ENCODE measurements at regions not wholly inside any gene's neighbourhood (a gene's known extent, or its start where the extent isn't known, plus 50 kb on each side); places are given as distances from the start of the nearest gene placed in this dataset.

- intact Hi-C loops (cut with micrococcal nuclease): no loop called here
- H3K4me3 ChIP-seq (replicated peaks in 1 of 2; ENCODE audit: low read depth in 1 of 2, low read length in 2 of 2): no peak overlapping the region
- H2AFZ ChIP-seq (ENCODE audit: low read depth, low read length, poor library complexity, severe bottlenecking): no peak overlapping the region
- RAD21 ChIA-PET (ENCODE audit: low non-redundant PET in 1 of 2, low total read pairs in 2 of 2, uncharacterized antibody in 2 of 2, unreplicated experiment in 2 of 2): no interaction called here
- no peak overlapping the region for H3K4me2 ChIP-seq (ENCODE audit: low read length)
- TF ChIP-seq YY1 (IDR thresholded peaks at IDR 0.05; ENCODE audit: extremely low read depth, insufficient replicate concordance, low read depth, low read length): no peak
- ATAC-seq (no peak), DNase-seq (ENCODE audit: low read depth, low spot score) (no peak)
- H3K9me3 ChIP-seq (ENCODE audit: control insufficient read depth in 1 of 2, insufficient read depth in 1 of 2, low read depth in 1 of 2, low read length in 2 of 2): no peaks in the 10 kb centered on the region
- H3K9me2 ChIP-seq (ENCODE audit: insufficient read depth): no peaks in the 10 kb centered on the region
- POLR2A ChIA-PET: no interaction called here
- BruUV-seq (replicated peaks): no TSS peak
- H4K20me1 ChIP-seq (ENCODE audit: insufficient read depth): no peaks in the 10 kb centered on the region
- peaks cover 8% of the 10 kb centered on the region; the same call in 1 of the 2 replicates for H3K27me3 ChIP-seq (ENCODE audit: insufficient read depth, low read length)
- CTCF ChIA-PET: no interaction called here
- no peak overlapping the region for H3K27ac ChIP-seq (ENCODE audit: low read depth, low read length)
- no peaks in the 10 kb centered on the region for H3K79me2 ChIP-seq (ENCODE audit: insufficient read depth, low read length)
- no peak overlapping the region for H3K9ac ChIP-seq (ENCODE audit: low read length)
- H3K4me1 ChIP-seq (ENCODE audit: control insufficient read depth in 1 of 2, insufficient read depth in 2 of 2, low read length in 2 of 2): no peaks in the 10 kb centered on the region
- no peaks in the 10 kb centered on the region for H3K36me3 ChIP-seq (ENCODE audit: control insufficient read depth in 1 of 2, insufficient read depth in 2 of 2, low read length in 2 of 2)
These were observed 68.6 kb upstream of the FBXL4 start for GRCh38 chr6:99016355-99016754.

DNA sequence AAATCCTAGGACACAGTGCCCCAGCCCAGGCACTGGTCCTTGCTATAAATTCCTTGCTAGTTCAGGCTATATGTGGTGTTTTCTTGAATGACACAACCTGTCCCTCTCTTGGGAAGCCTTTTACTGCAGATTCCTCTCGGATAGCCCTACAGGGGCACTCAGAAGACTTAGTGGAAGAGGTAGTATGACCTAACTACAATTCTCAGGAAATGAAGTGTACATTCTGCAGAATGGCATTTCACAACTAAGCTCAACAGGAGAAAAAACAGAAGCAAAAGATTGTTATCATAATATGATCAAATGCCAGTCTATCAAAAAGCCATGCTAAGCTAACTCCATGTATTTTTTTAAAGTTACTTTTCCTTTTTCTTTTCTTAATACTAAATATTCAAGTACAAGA lies 66.3 kb upstream of the FBXL4 start:
- Histone ChIP-seq H3K9me3 (ENCODE audit: control insufficient read depth in 1 of 2, insufficient read depth in 1 of 2, low read depth in 1 of 2, low read length in 2 of 2) (no peaks in the 10 kb centered on the region), H3K4me1 (ENCODE audit: control insufficient read depth in 1 of 2, insufficient read depth in 2 of 2, low read length in 2 of 2) (no peaks in the 10 kb centered on the region), H3K27ac (ENCODE audit: low read depth, low read length) (no peak overlapping the region), H3K36me3 (ENCODE audit: control insufficient read depth in 1 of 2, insufficient read depth in 2 of 2, low read length in 2 of 2) (no peaks in the 10 kb centered on the region), H2AFZ (ENCODE audit: low read depth, low read length, poor library complexity, severe bottlenecking) (no peak overlapping the region), H4K20me1 (ENCODE audit: insufficient read depth) (no peaks in the 10 kb centered on the region), H3K4me2 (ENCODE audit: low read length) (no peak overlapping the region), H3K9me2 (ENCODE audit: insufficient read depth) (no peaks in the 10 kb centered on the region), H3K4me3 (replicated peaks in 1 of 2; ENCODE audit: low read depth in 1 of 2, low read length in 2 of 2) (no peak overlapping the region), H3K79me2 (ENCODE audit: insufficient read depth, low read length) (no peaks in the 10 kb centered on the region), H3K27me3 (ENCODE audit: insufficient read depth, low read length) (peaks cover 20% of the 10 kb centered on the region; the same call in 1 of the 2 replicates), H3K9ac (ENCODE audit: low read length) (no peak overlapping the region)
- RAD21 ChIA-PET (ENCODE audit: low non-redundant PET in 1 of 2, low total read pairs in 2 of 2, uncharacterized antibody in 2 of 2, unreplicated experiment in 2 of 2): no interaction called here
- intact Hi-C loops (cut with micrococcal nuclease): no loop called here
- DNase-seq (ENCODE audit: low read depth, low spot score) (no peak), ATAC-seq (no peak)
- CTCF ChIA-PET: no interaction called here
- POLR2A ChIA-PET: no interaction called here
- BruUV-seq (replicated peaks): no TSS peak
- TF ChIP-seq ZBTB33 (IDR thresholded peaks at IDR 0.05; ENCODE audit: extremely low read depth, insufficient replicate concordance, low read length): no peak
- TF ChIP-seq ZFX (IDR thresholded peaks at IDR 0.05): no peak
- no peak for TF ChIP-seq SRF (IDR thresholded peaks at IDR 0.05; ENCODE audit: low read depth)
- TF ChIP-seq ZNF274 (IDR thresholded peaks at IDR 0.05; ENCODE audit: low read depth, low read length): no peak
- TF ChIP-seq MAX (IDR thresholded peaks at IDR 0.05): no peak
- TF ChIP-seq FOSL1 (IDR thresholded peaks at IDR 0.05; ENCODE audit: low read depth): no peak
- TF ChIP-seq EZH2 (IDR thresholded peaks at IDR 0.05): no peak
- TF ChIP-seq SIN3A (IDR thresholded peaks at IDR 0.05; ENCODE audit: low read depth): no peak
- TF ChIP-seq ELF1 (IDR thresholded peaks at IDR 0.05; ENCODE audit: borderline replicate concordance, low read depth): no peak
- TF ChIP-seq, protein P1, sequence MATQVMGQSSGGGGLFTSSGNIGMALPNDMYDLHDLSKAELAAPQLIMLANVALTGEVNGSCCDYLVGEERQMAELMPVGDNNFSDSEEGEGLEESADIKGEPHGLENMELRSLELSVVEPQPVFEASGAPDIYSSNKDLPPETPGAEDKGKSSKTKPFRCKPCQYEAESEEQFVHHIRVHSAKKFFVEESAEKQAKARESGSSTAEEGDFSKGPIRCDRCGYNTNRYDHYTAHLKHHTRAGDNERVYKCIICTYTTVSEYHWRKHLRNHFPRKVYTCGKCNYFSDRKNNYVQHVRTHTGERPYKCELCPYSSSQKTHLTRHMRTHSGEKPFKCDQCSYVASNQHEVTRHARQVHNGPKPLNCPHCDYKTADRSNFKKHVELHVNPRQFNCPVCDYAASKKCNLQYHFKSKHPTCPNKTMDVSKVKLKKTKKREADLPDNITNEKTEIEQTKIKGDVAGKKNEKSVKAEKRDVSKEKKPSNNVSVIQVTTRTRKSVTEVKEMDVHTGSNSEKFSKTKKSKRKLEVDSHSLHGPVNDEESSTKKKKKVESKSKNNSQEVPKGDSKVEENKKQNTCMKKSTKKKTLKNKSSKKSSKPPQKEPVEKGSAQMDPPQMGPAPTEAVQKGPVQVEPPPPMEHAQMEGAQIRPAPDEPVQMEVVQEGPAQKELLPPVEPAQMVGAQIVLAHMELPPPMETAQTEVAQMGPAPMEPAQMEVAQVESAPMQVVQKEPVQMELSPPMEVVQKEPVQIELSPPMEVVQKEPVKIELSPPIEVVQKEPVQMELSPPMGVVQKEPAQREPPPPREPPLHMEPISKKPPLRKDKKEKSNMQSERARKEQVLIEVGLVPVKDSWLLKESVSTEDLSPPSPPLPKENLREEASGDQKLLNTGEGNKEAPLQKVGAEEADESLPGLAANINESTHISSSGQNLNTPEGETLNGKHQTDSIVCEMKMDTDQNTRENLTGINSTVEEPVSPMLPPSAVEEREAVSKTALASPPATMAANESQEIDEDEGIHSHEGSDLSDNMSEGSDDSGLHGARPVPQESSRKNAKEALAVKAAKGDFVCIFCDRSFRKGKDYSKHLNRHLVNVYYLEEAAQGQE (IDR thresholded peaks at IDR 0.05; ENCODE audit: low read depth): no peak
- TF ChIP-seq RAD21 (IDR thresholded peaks at IDR 0.05; ENCODE audit: low read depth): no peak
- TF ChIP-seq CBX3 (IDR thresholded peaks at IDR 0.05; ENCODE audit: low read depth): no peak
- no peak for TF ChIP-seq EGR1 (IDR thresholded peaks at IDR 0.05; ENCODE audit: low read depth)
- TF ChIP-seq POLR2AphosphoS5 (IDR thresholded peaks at IDR 0.05; ENCODE audit: low read depth, low read length): no peak
- no peak for TF ChIP-seq YY1 (IDR thresholded peaks at IDR 0.05; ENCODE audit: extremely low read depth, insufficient replicate concordance, low read depth, low read length)
- no peak for TF ChIP-seq CEBPB (IDR thresholded peaks at IDR 0.05; ENCODE audit: low read depth)
- no peak for TF ChIP-seq JUND (IDR thresholded peaks at IDR 0.05)

Data from HCT116 (cell line).